H9 (cell line): ENCODE measurements at regions not wholly inside any gene's neighbourhood (a gene's known extent, or its start where the extent isn't known, plus 50 kb on each side); places are given as distances from the start of the nearest gene placed in this dataset.

ENCODE experiments used
- DNase-seq: peaks from one replicate; pipeline ENCODE4 v3.0.0-alpha.2; 2017
- H2AFZ ChIP-seq: one replicate; pipeline ENCODE4 v1.6.1; 2013; ENCODE audit warnings: mild to moderate bottlenecking, low read length, control low read depth, moderate library complexity
- H2AK5ac ChIP-seq: 2 replicates; pipeline ENCODE4 v1.6.1; 2013; ENCODE audit warnings: low read length, control low read depth, mixed read lengths; ENCODE audit not compliant: insufficient read length
- H2BK120ac ChIP-seq: one replicate; pipeline ENCODE4 v1.6.1; 2013; ENCODE audit warnings: low read depth, mild to moderate bottlenecking, low read length, control low read depth, inconsistent platforms; ENCODE audit not compliant: poor library complexity, severe bottlenecking
- H2BK12ac ChIP-seq: 2 replicates; pipeline ENCODE4 v1.6.1; 2013; ENCODE audit warnings: low read length, control low read depth, mixed read lengths, low read depth; ENCODE audit not compliant: insufficient read length
- H2BK15ac ChIP-seq: 2 replicates; pipeline ENCODE4 v1.6.1; 2013; ENCODE audit warnings: low read depth, low read length, control low read depth
- H2BK20ac ChIP-seq: one replicate; pipeline ENCODE4 v1.6.1; 2013; ENCODE audit warnings: low read depth, mild to moderate bottlenecking, low read length, control low read depth, inconsistent platforms; ENCODE audit not compliant: poor library complexity, severe bottlenecking
- H2BK5ac ChIP-seq: 2 replicates; pipeline ENCODE4 v1.6.1; 2013; ENCODE audit warnings: low read length, control low read depth, mixed read lengths; ENCODE audit not compliant: insufficient read length
- H3K14ac ChIP-seq: 2 replicates; pipeline ENCODE4 v1.6.1; 2013; ENCODE audit warnings: low read length, control low read depth; ENCODE audit not compliant: insufficient read depth
- H3K18ac ChIP-seq: 2 replicates; pipeline ENCODE4 v1.6.1; 2013; ENCODE audit warnings: low read depth, mild to moderate bottlenecking, mixed read lengths, low read length, control low read depth; ENCODE audit not compliant: insufficient read length
- H3K23ac ChIP-seq: 2 replicates; pipeline ENCODE4 v1.6.1; 2013; ENCODE audit warnings: low read length, control low read depth, mixed read lengths, low read depth; ENCODE audit not compliant: insufficient read length
- H3K23me2 ChIP-seq: 2 replicates; pipeline ENCODE4 v1.6.1; 2013; ENCODE audit warnings: low read depth, mild to moderate bottlenecking, mixed read lengths, low read length, control low read depth; ENCODE audit not compliant: insufficient read length, poor library complexity, severe bottlenecking
- H3K27ac ChIP-seq: 2 replicates; pipeline ENCODE4 v1.5.1; 2013; ENCODE audit warnings: low read length, control low read depth, mixed read lengths, low read depth; ENCODE audit not compliant: insufficient read length
- H3K27me3 ChIP-seq: 2 replicates; pipeline ENCODE4 v1.6.1; 2013; ENCODE audit warnings: low read length, control low read depth, inconsistent platforms; ENCODE audit not compliant: insufficient read depth
- H3K4ac ChIP-seq: 2 replicates; pipeline ENCODE4 v1.6.1; 2013; ENCODE audit warnings: low read depth, mild to moderate bottlenecking, control low read depth, inconsistent platforms, low read length, moderate library complexity
- H3K4me1 ChIP-seq: 2 replicates; pipeline ENCODE4 v1.6.1; 2013; ENCODE audit warnings: low read length, control low read depth, inconsistent platforms; ENCODE audit not compliant: insufficient read depth
- H3K4me2 ChIP-seq: 2 replicates; pipeline ENCODE4 v1.6.1; 2013; ENCODE audit warnings: low read length, control low read depth, mixed read lengths; ENCODE audit not compliant: insufficient read length, insufficient read depth
- H3K56ac ChIP-seq: 2 replicates; pipeline ENCODE4 v1.6.1; 2013; ENCODE audit warnings: low read depth, mild to moderate bottlenecking, mixed read lengths, low read length, control low read depth; ENCODE audit not compliant: insufficient read length
- H3K79me1 ChIP-seq: 2 replicates; pipeline ENCODE4 v1.6.1; 2013; ENCODE audit warnings: low read depth, mild to moderate bottlenecking, moderate library complexity, low read length, control low read depth, inconsistent platforms; ENCODE audit not compliant: insufficient read depth, poor library complexity, severe bottlenecking
- H3K79me2 ChIP-seq: 2 replicates; pipeline ENCODE4 v1.6.1; 2013; ENCODE audit warnings: low read length, control low read depth, inconsistent platforms; ENCODE audit not compliant: insufficient read depth
- H3K9ac ChIP-seq: 2 replicates; pipeline ENCODE4 v1.6.1; 2013; ENCODE audit warnings: low read length, control low read depth, mixed read lengths; ENCODE audit not compliant: insufficient read length; ENCODE audit errors: extremely low read depth
- H3K9me3 ChIP-seq: one replicate; pipeline ENCODE4 v1.6.1; 2013; ENCODE audit warnings: low read depth, low read length, inconsistent platforms; ENCODE audit not compliant: control insufficient read depth
- H3T11ph ChIP-seq: one replicate; pipeline ENCODE4 v1.6.1; 2013; ENCODE audit warnings: mild to moderate bottlenecking, low read length, control low read depth, inconsistent platforms
- H4K20me1 ChIP-seq: one replicate; pipeline ENCODE4 v1.6.1; 2013; ENCODE audit not compliant: control insufficient read depth, insufficient read length, insufficient read depth
- H4K5ac ChIP-seq: 2 replicates; pipeline ENCODE4 v1.6.1; 2013; ENCODE audit warnings: low read depth, mild to moderate bottlenecking, mixed read lengths, low read length, control low read depth; ENCODE audit not compliant: insufficient read length
- H4K8ac ChIP-seq: replicated peaks from 2 replicates; pipeline ENCODE4 v1.6.1; 2013; ENCODE audit warnings: low read length, control low read depth, mixed read lengths, low read depth; ENCODE audit not compliant: insufficient read length
- H4K91ac ChIP-seq: 2 replicates; pipeline ENCODE4 v1.6.1; 2013; ENCODE audit warnings: low read depth, mild to moderate bottlenecking, moderate library complexity, mixed read lengths, low read length, control low read depth; ENCODE audit not compliant: insufficient read length
- H3K27ac Mint-ChIP-seq, 3 experiments: 2 replicates in 2 of 3; 3 replicates in 1 of 3; pipeline ENCODE4 v1.8.0; 2020 to 2021; ENCODE audit warnings: mixed read lengths in 3 of 3, mild to moderate bottlenecking in 1 of 3, moderate library complexity in 1 of 3
- H3K27me3 Mint-ChIP-seq: 2 replicates; pipeline ENCODE4 v1.8.0; 2021; ENCODE audit warnings: low read depth, mild to moderate bottlenecking, moderate library complexity, mixed read lengths
- H3K36me3 Mint-ChIP-seq, 3 experiments: 2 replicates in 2 of 3; 3 replicates in 1 of 3; pipeline ENCODE4 v1.8.0; 2020 to 2021; ENCODE audit warnings: low read depth in 3 of 3, mixed read lengths in 3 of 3; ENCODE audit not compliant: insufficient read depth in 1 of 3
- H3K4me1 Mint-ChIP-seq, 2 experiments: 2 replicates each; pipeline ENCODE4 v1.8.0; 2020; ENCODE audit warnings: mixed read lengths in 2 of 2
- H3K4me3 Mint-ChIP-seq, 2 experiments: 2 replicates in 1 of 2; 3 replicates in 1 of 2; pipeline ENCODE4 v1.8.0; 2020 to 2021; ENCODE audit warnings: mild to moderate bottlenecking in 2 of 2, mixed read lengths in 2 of 2, moderate library complexity in 1 of 2
- H3K9me3 Mint-ChIP-seq, 2 experiments: 2 replicates in 1 of 2; 3 replicates in 1 of 2; pipeline ENCODE4 v1.8.0; 2020; ENCODE audit warnings: mild to moderate bottlenecking in 2 of 2, mixed read lengths in 2 of 2, moderate library complexity in 1 of 2
- CTCF ChIP-seq: fragments of 200-600 bp; sonication (generic); conservative IDR thresholded peaks from 3 replicates; pipeline ENCODE4 v1.8.0; 2021; ENCODE audit warnings: antibody characterized with exemption, mild to moderate bottlenecking
- WGBS: extraction: QIAGEN DNeasy Blood & Tissue Kit; methylation state at CpG from one replicate; pipeline ENCODE4 v1.1.7; 2013; ENCODE audit warnings: missing lambda C conversion rate, low lambda C conversion rate, mixed read lengths; ENCODE audit not compliant: insufficient read length; ENCODE audit errors: extremely low coverage; 5-methylcytosine and 5-hydroxymethylcytosine counted together

- H3K4me3 Mint-ChIP-seq: no peak overlapping the region; a peak in 1 of 5 replicates
- Histone ChIP-seq H4K91ac (no peak overlapping the region), H3K23me2 (no peaks in the 10 kb centered on the region), H3K9me3 (no peaks in the 10 kb centered on the region), H3K23ac (no peak overlapping the region), H3K9ac (no peak overlapping the region), H2BK120ac (no peak overlapping the region), H2AFZ (no peak overlapping the region), H3K27me3 (no peaks in the 10 kb centered on the region), H3K4me1 (no peaks in the 10 kb centered on the region), H3K14ac (no peak overlapping the region), H2BK20ac (no peak overlapping the region), H3K4ac (no peak overlapping the region), H3K56ac (no peak overlapping the region), H4K20me1 (no peaks in the 10 kb centered on the region), H3K27ac (no peak overlapping the region), H2BK12ac (no peak overlapping the region), H4K5ac (no peak overlapping the region), H2BK5ac (no peak overlapping the region), H3T11ph (no peak overlapping the region), H3K79me2 (no peaks in the 10 kb centered on the region), H2AK5ac (no peak overlapping the region), H2BK15ac (no peak overlapping the region), H3K18ac (no peak overlapping the region), H3K79me1 (no peaks in the 10 kb centered on the region), H4K8ac (no peak overlapping the region), H3K4me2 (no peak overlapping the region)
- no peaks in the 10 kb centered on the region for H3K36me3 Mint-ChIP-seq
- no peaks in the 10 kb centered on the region for H3K9me3 Mint-ChIP-seq
- H3K27me3 Mint-ChIP-seq: peaks cover 7% of the 10 kb centered on the region
- WGBS: no CpG with 5 or more reads among the region's 2 CpGs
- no peak for DNase-seq
- peaks cover 13 to 18% of the 10 kb centered on the region in 2 experiments for H3K4me1 Mint-ChIP-seq
- no peak for TF ChIP-seq CTCF
- no peak overlapping the region; a peak in 1 of 7 replicates for H3K27ac Mint-ChIP-seq
These were observed 162.9 kb upstream of the RAB4A start for GRCh38 chr1:229107972-229108371.
